ENCODE measurements at regions not wholly inside any gene's neighbourhood (a gene's known extent, or its start where the extent isn't known, plus 50 kb on each side); places are given as distances from the start of the nearest gene placed in this dataset.

DNA sequence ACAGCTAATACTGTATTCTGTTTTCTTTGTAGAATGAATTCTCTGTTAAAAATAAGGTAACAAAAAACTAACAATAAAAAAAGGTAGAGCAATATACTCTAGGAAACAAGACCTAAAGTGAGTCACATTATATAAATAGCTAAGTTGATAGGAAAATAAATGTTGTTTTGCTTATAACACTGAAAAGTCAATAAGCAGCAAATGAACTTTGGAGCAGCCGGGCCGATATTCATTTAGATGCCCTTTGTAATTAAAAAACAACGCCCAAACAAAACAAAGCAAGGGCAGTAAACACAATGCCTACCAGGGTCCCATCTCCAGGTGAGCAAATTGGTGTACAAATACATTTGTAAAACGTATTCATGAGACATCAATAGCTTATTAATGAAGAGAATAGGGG, 227.6 kb upstream of the FOXN3 start:
- Histone ChIP-seq H3K4me2 (no peak overlapping the region), H3K79me2 (ENCODE audit: insufficient read depth) (no peaks in the 10 kb centered on the region), H3K27ac (ENCODE audit: low read depth in 2 of 2, low read length in 1 of 2) (no peak overlapping the region), H3K9ac (no peak overlapping the region), H3F3A (replicated peaks; ENCODE audit: insufficient read depth) (no peaks in the 10 kb centered on the region), H3K9me2 (no peaks in the 10 kb centered on the region), H3K9me3 (no peaks in the 10 kb centered on the region), H3K4me1 (ENCODE audit: control insufficient read depth in 1 of 2, insufficient read depth in 2 of 2, low read depth in 1 of 2, low read length in 1 of 2) (no peaks in the 10 kb centered on the region), H3K36me3 (replicated peaks in 1 of 2; ENCODE audit: control insufficient read depth in 1 of 2, insufficient read depth in 2 of 2, low read length in 1 of 2) (no peaks in the 10 kb centered on the region), H3K4me3 (ENCODE audit: low read depth in 2 of 2, low read length in 1 of 2) (no peak overlapping the region), H2AFZ (ENCODE audit: low read depth) (no peak overlapping the region), H4K20me1 (ENCODE audit: insufficient read depth) (no peaks in the 10 kb centered on the region), H3K27me3 (ENCODE audit: insufficient read depth) (no peaks in the 10 kb centered on the region)
- TF ChIP-seq EP300 (IDR thresholded peaks at IDR 0.05; ENCODE audit: borderline replicate concordance in 1 of 2, low read depth in 1 of 2, low read length in 1 of 2) = no peak
- no peak for TF ChIP-seq NFIC (IDR thresholded peaks at IDR 0.05; ENCODE audit: borderline replicate concordance)
- POLR2A ChIA-PET = no interaction called here
- no peak for DNase-seq
- CTCF ChIA-PET = interaction anchor here (0.7 to 1.2 kb wide), 4 partner anchors 11 to 977 kb away, joined by 3 read pairs; no protein-coding TSS in a partner anchor
- 71% methylated on average over 4 of the region's 4 CpGs for WGBS (ENCODE audit: low lambda C conversion rate)

DNA sequence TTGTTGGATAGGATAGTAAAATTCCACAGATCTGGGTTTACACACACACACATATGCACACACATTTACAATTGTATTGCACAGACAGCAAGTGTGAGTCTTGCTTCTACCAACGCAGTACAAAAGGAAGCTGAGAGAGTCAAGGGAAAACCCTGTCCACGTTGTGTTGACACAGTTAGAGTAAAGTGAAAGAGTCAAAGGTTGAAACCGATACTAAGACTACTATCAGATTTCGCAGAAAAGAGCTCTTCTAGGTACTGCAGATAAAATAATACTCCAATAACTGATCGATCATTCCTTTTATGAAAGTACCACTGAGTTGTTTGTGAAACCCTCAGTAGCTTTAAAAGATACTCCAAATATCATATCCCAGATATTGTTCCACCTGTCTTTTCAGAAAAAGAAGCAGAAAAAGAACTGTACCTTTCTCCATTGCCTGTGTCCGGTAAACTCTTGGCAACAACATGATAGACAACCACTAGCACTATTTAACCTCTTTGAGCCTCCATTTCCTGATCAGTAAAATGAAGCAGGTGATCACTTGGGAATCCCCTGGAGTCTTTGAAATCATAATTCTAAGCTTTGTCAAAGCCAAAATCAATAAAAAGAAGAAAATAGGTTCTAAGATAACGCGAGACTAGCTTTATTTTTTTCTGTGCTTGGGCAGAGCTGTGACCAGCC, 224.6 kb upstream of the FOXN3 start:
- Histone ChIP-seq H3K9me2 (no peaks in the 10 kb centered on the region), H2AFZ (ENCODE audit: low read depth) (no peak overlapping the region), H3K9ac (no peak overlapping the region), H3K36me3 (replicated peaks in 1 of 2; ENCODE audit: control insufficient read depth in 1 of 2, insufficient read depth in 2 of 2, low read length in 1 of 2) (no peaks in the 10 kb centered on the region), H3K4me3 (ENCODE audit: low read depth in 2 of 2, low read length in 1 of 2) (no peak overlapping the region), H3F3A (replicated peaks; ENCODE audit: insufficient read depth) (no peaks in the 10 kb centered on the region), H3K9me3 (no peaks in the 10 kb centered on the region), H3K27ac (ENCODE audit: low read depth in 2 of 2, low read length in 1 of 2) (no peak overlapping the region), H4K20me1 (ENCODE audit: insufficient read depth) (no peaks in the 10 kb centered on the region), H3K4me2 (no peak overlapping the region), H3K27me3 (ENCODE audit: insufficient read depth) (no peaks in the 10 kb centered on the region), H3K4me1 (ENCODE audit: control insufficient read depth in 1 of 2, insufficient read depth in 2 of 2, low read depth in 1 of 2, low read length in 1 of 2) (no peaks in the 10 kb centered on the region), H3K79me2 (ENCODE audit: insufficient read depth) (no peaks in the 10 kb centered on the region)
- no peak for DNase-seq
- ChIA-PET CTCF (interaction anchor here (1.2 to 1.4 kb wide), 2 partner anchors 43 to 60 kb away, joined by 3 read pairs; no protein-coding TSS in a partner anchor), POLR2A (no interaction called here)
- TF ChIP-seq RFX5 (IDR thresholded peaks at IDR 0.05; ENCODE audit: low read length) (no peak), MEF2A (IDR thresholded peaks at IDR 0.05; ENCODE audit: borderline replicate concordance, low read depth) (no peak), POLR2AphosphoS5 (IDR thresholded peaks at IDR 0.05; ENCODE audit: low read depth, low read length) (no peak), CHD2 (IDR thresholded peaks at IDR 0.05; ENCODE audit: low read length, partially characterized antibody) (no peak), RAD21 (IDR thresholded peaks at IDR 0.05; ENCODE audit: low read length) (no peak), FOXM1 (IDR thresholded peaks at IDR 0.05; ENCODE audit: low read depth) (no peak), JUND (IDR thresholded peaks at IDR 0.05) (no peak), GABPA (IDR thresholded peaks at IDR 0.05; ENCODE audit: low read depth) (no peak), NRF1 (IDR thresholded peaks at IDR 0.05; ENCODE audit: low read depth, low read length) (no peak), TAF1 (IDR thresholded peaks at IDR 0.05; ENCODE audit: borderline replicate concordance, low read depth, low read length) (no peak), SIN3A (IDR thresholded peaks at IDR 0.05; ENCODE audit: borderline replicate concordance, low read depth, low read length) (no peak), YY1 (IDR thresholded peaks at IDR 0.05; ENCODE audit: low read depth) (no peak)
- TF ChIP-seq, protein P1, sequence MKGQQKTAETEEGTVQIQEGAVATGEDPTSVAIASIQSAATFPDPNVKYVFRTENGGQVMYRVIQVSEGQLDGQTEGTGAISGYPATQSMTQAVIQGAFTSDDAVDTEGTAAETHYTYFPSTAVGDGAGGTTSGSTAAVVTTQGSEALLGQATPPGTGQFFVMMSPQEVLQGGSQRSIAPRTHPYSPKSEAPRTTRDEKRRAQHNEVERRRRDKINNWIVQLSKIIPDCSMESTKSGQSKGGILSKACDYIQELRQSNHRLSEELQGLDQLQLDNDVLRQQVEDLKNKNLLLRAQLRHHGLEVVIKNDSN (IDR thresholded peaks at IDR 0.05; ENCODE audit: borderline replicate concordance, low read depth) = no peak
- TF ChIP-seq, protein P2, sequence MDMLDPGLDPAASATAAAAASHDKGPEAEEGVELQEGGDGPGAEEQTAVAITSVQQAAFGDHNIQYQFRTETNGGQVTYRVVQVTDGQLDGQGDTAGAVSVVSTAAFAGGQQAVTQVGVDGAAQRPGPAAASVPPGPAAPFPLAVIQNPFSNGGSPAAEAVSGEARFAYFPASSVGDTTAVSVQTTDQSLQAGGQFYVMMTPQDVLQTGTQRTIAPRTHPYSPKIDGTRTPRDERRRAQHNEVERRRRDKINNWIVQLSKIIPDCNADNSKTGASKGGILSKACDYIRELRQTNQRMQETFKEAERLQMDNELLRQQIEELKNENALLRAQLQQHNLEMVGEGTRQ (IDR thresholded peaks at IDR 0.05; ENCODE audit: borderline replicate concordance, low read depth, low read length) = no peak
- TF ChIP-seq, protein P3, sequence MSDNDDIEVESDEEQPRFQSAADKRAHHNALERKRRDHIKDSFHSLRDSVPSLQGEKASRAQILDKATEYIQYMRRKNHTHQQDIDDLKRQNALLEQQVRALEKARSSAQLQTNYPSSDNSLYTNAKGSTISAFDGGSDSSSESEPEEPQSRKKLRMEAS (IDR thresholded peaks at IDR 0.05; ENCODE audit: low read depth) = no peak
- TF ChIP-seq, protein P4, sequence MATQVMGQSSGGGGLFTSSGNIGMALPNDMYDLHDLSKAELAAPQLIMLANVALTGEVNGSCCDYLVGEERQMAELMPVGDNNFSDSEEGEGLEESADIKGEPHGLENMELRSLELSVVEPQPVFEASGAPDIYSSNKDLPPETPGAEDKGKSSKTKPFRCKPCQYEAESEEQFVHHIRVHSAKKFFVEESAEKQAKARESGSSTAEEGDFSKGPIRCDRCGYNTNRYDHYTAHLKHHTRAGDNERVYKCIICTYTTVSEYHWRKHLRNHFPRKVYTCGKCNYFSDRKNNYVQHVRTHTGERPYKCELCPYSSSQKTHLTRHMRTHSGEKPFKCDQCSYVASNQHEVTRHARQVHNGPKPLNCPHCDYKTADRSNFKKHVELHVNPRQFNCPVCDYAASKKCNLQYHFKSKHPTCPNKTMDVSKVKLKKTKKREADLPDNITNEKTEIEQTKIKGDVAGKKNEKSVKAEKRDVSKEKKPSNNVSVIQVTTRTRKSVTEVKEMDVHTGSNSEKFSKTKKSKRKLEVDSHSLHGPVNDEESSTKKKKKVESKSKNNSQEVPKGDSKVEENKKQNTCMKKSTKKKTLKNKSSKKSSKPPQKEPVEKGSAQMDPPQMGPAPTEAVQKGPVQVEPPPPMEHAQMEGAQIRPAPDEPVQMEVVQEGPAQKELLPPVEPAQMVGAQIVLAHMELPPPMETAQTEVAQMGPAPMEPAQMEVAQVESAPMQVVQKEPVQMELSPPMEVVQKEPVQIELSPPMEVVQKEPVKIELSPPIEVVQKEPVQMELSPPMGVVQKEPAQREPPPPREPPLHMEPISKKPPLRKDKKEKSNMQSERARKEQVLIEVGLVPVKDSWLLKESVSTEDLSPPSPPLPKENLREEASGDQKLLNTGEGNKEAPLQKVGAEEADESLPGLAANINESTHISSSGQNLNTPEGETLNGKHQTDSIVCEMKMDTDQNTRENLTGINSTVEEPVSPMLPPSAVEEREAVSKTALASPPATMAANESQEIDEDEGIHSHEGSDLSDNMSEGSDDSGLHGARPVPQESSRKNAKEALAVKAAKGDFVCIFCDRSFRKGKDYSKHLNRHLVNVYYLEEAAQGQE (IDR thresholded peaks at IDR 0.05; ENCODE audit: low read depth, low read length) = no peak
- TF ChIP-seq, protein P5, sequence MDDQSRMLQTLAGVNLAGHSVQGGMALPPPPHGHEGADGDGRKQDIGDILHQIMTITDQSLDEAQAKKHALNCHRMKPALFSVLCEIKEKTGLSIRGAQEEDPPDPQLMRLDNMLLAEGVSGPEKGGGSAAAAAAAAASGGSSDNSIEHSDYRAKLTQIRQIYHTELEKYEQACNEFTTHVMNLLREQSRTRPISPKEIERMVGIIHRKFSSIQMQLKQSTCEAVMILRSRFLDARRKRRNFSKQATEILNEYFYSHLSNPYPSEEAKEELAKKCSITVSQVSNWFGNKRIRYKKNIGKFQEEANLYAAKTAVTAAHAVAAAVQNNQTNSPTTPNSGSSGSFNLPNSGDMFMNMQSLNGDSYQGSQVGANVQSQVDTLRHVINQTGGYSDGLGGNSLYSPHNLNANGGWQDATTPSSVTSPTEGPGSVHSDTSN (IDR thresholded peaks at IDR 0.05) = no peak
- WGBS (ENCODE audit: low lambda C conversion rate) = 77% methylated on average over 8 of the region's 8 CpGs
